ENCODE measurements at regions not wholly inside any gene's neighbourhood (a gene's known extent, or its start where the extent isn't known, plus 50 kb on each side); places are given as distances from the start of the nearest gene placed in this dataset.

- DNase-seq (ENCODE audit: low read depth, low spot score), result no peak
- Histone ChIP-seq H3K4me1 (ENCODE audit: control insufficient read depth, extremely low read depth, insufficient read depth, low read length) (no peaks in the 10 kb centered on the region), H3K27ac (ENCODE audit: insufficient read depth, low read depth, low read length) (no peak overlapping the region), H3K9me3 (replicated peaks; ENCODE audit: control insufficient read depth, insufficient read depth, low read length) (no peaks in the 10 kb centered on the region), H3K9ac (replicated peaks; ENCODE audit: extremely low read depth, insufficient read depth, low read length) (no peak overlapping the region), H2AFZ (ENCODE audit: low read depth, low read length) (no peak overlapping the region), H3K27me3 (ENCODE audit: control insufficient read depth in 2 of 2, insufficient read depth in 2 of 2, low read length in 2 of 2) (no peaks in the 10 kb centered on the region), H3K36me3 (ENCODE audit: control insufficient read depth in 2 of 2, extremely low read depth in 1 of 2, insufficient read depth in 2 of 2, low read length in 2 of 2) (no peaks in the 10 kb centered on the region), H3K79me2 (ENCODE audit: control insufficient read depth, insufficient read depth, low read length) (no peaks in the 10 kb centered on the region), H3K4me3 (replicated peaks in 1 of 3; ENCODE audit: insufficient read depth in 1 of 3, low read depth in 1 of 3, low read length in 3 of 3) (no peak overlapping the region), H3K9me1 (replicated peaks; ENCODE audit: control insufficient read depth, extremely low read depth, insufficient read depth, low read length) (no peaks in the 10 kb centered on the region), H3K4me2 (ENCODE audit: insufficient read depth, low read length) (no peak overlapping the region), H4K20me1 (replicated peaks; ENCODE audit: control insufficient read depth, extremely low read depth, insufficient read depth, low read length) (no peaks in the 10 kb centered on the region)
- no peak for FAIRE-seq
- BruUV-seq (replicated peaks), result no TSS peak
- dilution Hi-C loops (cut with MboI; ENCODE audit: extremely low pct_ligation_motif_present, low sequenced_read_pairs) (no loop called here), intact Hi-C loops (cut with micrococcal nuclease) (no loop called here)
- TF ChIP-seq POLR2A (IDR thresholded peaks at IDR 0.05; ENCODE audit: low read depth, low read length), result no peak
- TF ChIP-seq POLR2AphosphoS5 (IDR thresholded peaks at IDR 0.05; ENCODE audit: insufficient read depth, low read depth, low read length), result no peak
- no peak for TF ChIP-seq CTCF (IDR thresholded peaks at IDR 0.05; ENCODE audit: extremely low read depth in 1 of 2, insufficient read depth in 1 of 2, low read depth in 1 of 2, low read length in 2 of 2)
- no peak for TF ChIP-seq GATA2 (IDR thresholded peaks at IDR 0.05; ENCODE audit: insufficient read depth, insufficient read length, low read depth, low read length)
- TF ChIP-seq MAX (IDR thresholded peaks at IDR 0.05; ENCODE audit: insufficient read depth, insufficient read length), result no peak
- TF ChIP-seq EZH2 (IDR thresholded peaks at IDR 0.05; ENCODE audit: borderline replicate concordance, low read depth, low read length, severe bottlenecking), result no peak
- no peak for TF ChIP-seq FOS (IDR thresholded peaks at IDR 0.05; ENCODE audit: borderline replicate concordance, insufficient read depth, low read length)
- TF ChIP-seq MYC (IDR thresholded peaks at IDR 0.05; ENCODE audit: low read depth, low read length), result no peak
- no peak for TF ChIP-seq JUN (IDR thresholded peaks at IDR 0.05; ENCODE audit: borderline replicate concordance, insufficient read depth, insufficient read length, low read depth)
- POLR2A ChIA-PET, result no interaction called here
- CTCF ChIA-PET, result no interaction called here
Observed at GRCh38 chrX:22788221-22788620, 211.5 kb upstream of the DDX53 start.
